NCI-H748 treated with DMSO at 0.1 percent for 48 hours (cell line): ENCODE measurements at regions not wholly inside any gene's neighbourhood (a gene's known extent, or its start where the extent isn't known, plus 50 kb on each side); places are given as distances from the start of the nearest gene placed in this dataset.
"Not testable (repeated sequence)": the region's sequence is repeated elsewhere in the genome, so short reads cannot be mapped to it uniquely, and the experiment has no call there.

ENCODE experiments used
- DNase-seq: peaks from one replicate; lab custom pipeline; 2025; lab: John Stamatoyannopoulos, UW

GRCh38 chr21:15477773-15478172 lies 252.0 kb upstream of the USP25 start:
- not testable (repeated sequence) for DNase-seq

DNA sequence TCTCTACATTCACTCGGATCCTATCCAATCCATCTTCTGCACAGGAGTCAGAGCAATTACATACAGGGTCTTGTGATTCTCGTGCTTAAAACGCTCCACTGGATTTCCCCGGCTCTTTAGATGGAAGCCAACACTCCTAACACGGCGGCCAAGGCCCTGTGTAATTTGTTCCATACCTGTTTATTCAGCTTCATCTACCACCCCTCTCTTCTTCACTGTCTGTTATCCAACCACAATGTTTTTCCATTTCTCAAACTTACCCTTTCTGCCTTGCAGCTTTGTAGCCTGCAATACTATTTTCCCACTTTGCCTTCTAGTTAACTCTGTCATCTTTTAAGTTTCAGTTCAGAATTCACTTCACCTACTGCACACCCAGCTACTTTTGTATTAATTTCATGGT lies 249.6 kb upstream of the USP25 start:
- no peak for DNase-seq

GRCh38 chr21:15483138-15483780 lies 246.5 kb upstream of the USP25 start:
- peak; percentile 76 for DNase-seq

GRCh38 chr21:15486460-15487195 lies 243.2 kb upstream of the USP25 start:
- no peak for DNase-seq

GRCh38 chr21:15487196-15487550 lies 242.6 kb upstream of the USP25 start:
- DNase-seq = no peak

- no peak for DNase-seq
Measured at GRCh38 chr21:15491100-15491499, 238.7 kb upstream of the USP25 start.

GRCh38 chr21:15493646-15494045 lies 236.1 kb upstream of the USP25 start:
- DNase-seq = no peak

- no peak for DNase-seq
Measured at GRCh38 chr21:15494481-15494880, 235.3 kb upstream of the USP25 start.

DNA sequence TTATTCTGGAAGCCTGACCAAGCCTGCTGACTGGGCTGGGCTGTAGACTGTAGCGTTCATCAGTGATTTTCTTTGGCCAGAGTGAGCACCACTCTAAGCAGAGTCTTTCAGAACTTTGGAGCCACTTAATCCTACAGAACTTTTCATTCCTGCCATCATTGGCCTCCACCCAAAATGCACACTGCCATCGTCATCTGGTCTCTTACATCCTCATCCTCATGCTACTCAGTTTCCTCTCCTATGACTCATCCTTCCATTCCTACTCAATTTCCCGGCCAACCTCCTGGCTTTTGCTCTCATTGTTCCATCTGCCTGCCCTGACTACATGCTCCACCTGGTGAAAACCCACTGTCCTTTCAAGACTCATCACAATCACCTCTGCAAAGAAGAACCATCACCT lies 233.8 kb upstream of the USP25 start:
- no peak for DNase-seq

GRCh38 chr21:15496911-15497310 lies 232.9 kb upstream of the USP25 start:
- no peak for DNase-seq

DNA sequence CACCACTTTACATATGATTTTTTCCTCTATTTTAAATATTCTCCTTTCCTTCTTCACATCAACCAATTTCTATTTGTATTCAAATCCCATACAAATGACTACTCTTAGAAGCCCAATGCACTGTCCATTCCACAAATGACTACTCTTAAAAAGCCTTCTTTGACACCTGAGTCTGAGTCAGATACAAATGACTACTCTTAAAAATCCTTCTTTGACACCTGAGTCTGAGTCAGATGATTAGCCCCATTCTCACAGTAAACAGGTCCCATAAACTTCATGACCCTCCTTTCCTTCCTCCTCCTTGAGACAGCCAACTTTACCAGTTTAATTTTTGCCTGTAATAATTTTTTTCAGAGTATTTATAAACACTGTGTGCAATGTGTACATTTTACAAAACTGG lies 231.3 kb upstream of the USP25 start:
- DNase-seq = no peak

- no peak for DNase-seq
Measured at GRCh38 chr21:15506086-15506485, 223.7 kb upstream of the USP25 start.

GRCh38 chr21:15508554-15508953 lies 221.2 kb upstream of the USP25 start:
- DNase-seq = no peak

DNA sequence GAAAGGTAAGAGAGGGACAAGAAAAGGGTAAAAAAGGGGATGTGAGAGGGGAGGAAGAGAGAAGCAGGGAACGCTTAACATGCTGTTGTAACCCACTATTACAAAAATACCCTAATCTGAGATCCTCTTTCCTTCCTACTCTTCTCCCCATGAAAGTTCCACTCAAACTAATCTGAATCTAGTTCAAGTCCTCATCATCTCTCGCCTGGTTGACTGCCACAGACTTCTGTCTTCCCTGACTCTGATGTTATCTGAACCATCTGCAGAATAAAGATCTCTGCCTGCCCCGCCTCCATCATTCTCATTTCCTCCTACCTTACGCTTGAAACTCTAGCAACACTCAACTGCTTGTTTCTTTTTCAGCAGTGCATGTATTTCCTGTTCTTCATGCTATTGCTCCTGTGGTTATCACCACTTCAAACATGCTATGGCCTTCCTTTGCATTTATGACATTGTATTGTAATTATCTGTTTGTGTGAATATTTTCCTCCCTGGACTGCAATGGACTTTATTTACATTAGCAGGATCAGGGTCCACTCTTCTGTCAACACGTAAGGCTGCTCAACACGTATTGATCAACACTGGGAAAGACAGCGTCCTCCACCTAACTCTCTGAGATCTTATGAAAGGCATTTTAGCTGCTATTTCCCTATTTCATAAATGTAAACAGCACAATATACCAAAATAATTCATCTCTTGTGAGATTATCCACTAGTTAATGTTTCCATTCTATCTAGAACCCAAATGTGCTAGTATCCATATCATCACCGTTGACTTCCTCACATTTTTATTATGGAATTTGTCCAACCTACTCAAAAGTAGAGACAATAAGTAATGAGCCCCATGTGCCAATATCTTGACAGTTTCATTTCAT lies 215.5 kb upstream of the USP25 start:
- no peak for DNase-seq

DNA sequence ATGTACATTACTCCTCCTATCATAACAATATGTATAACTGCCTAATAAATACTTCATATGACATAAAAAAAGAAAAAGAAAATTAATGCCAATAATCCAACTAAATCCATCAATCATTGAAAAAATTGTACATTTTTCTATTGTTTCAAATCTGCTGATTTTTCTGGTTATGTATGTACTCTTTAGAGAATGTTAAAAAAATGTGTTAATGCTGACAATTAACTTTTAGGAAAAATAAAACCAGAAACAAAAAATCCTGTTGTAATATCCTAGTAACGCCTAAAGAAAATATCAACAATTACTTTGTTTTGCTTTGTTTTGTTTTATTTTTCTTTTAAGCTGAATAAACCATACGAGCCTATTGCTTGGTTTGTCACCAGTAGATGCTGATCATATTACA lies 213.9 kb upstream of the USP25 start:
- no peak for DNase-seq

DNA sequence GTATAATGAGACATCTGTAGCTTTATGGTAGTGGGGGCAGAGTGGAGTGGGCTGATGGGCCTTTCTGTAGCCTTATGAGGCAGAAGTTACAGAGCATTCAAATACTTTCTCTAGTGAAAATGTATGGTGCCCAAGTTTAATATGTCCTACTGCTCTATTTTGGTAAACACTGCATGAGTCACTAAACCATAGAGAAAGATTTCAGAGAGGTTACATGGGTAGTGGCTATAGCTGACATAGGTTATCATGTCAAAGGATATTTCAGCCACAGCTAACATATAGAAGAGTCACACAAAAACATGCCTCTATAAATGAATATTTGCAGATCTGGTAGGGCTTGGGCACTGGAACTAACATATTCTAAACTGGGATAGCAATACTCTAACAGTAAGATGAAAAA lies 212.4 kb upstream of the USP25 start:
- no peak for DNase-seq

GRCh38 chr21:15520811-15521643 lies 208.8 kb upstream of the USP25 start:
- no peak for DNase-seq

DNA sequence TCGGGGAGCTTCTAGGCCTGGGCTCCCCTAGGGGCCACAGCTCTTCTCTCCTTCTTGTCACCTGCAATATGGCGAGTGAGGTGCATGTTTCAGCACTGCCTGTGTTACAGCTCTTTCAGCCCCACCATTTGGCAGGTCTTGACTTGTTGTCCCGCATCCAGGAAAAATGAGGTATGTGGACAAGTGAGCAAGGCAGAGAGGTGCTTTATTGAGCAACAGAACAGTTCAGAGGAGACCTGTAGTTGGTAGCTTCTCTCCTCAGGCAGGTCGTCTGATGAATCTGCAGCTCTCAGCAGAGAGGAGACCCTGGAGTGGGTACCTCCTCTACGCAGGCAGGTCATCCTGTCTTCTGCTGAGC lies 208.2 kb upstream of the USP25 start:
- no peak for DNase-seq

- DNase-seq = no peak
Measured at GRCh38 chr21:15522148-15522547, 207.6 kb upstream of the USP25 start.

GRCh38 chr21:15524855-15525254 lies 204.9 kb upstream of the USP25 start:
- no peak for DNase-seq

DNA sequence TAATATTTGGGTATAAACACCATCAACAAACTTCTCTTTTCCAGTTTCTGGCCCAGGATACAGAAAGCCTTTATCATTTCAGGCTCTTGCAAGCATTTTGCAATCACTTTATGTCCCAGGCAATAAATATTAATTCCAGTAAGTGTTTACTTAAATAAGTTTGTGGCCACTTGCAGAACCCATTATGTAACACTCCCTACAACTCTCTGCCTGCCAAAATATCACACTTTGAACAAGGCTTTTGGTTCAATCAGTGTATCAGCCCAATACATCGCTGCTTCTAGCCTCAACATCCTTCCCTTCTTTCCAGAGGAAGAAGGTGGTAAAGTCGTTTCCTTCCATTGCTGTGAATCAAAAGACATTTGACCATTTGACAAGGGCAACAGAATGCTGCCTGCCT lies 203.0 kb upstream of the USP25 start:
- DNase-seq = no peak

- DNase-seq = no peak
Measured at GRCh38 chr21:15528346-15528745, 201.4 kb upstream of the USP25 start.
